Fibroblast of the conjunctiva (primary cell): ENCODE measurements at regions not wholly inside any gene's neighbourhood (a gene's known extent, or its start where the extent isn't known, plus 50 kb on each side); places are given as distances from the start of the nearest gene placed in this dataset.
A peak's percentile ranks its signal among the peaks of the same experiment; 100 is the strongest.
"Not testable (repeated sequence)": the region's sequence is repeated elsewhere in the genome, so short reads cannot be mapped to it uniquely, and the experiment has no call there.

Experiments
- DNase-seq: peaks from one replicate; pipeline ENCODE4 v3.0.0-alpha.2; 2010; ENCODE audit warnings: low read depth

GRCh38 chr2:215794829-215795546 is 218.4 kb downstream of the MREG start:
- DNase-seq = no peak

GRCh38 chr2:215793747-215794595 is 219.4 kb downstream of the MREG start:
- peak; percentile 86 for DNase-seq

- DNase-seq = no peak
These were observed 221.8 kb downstream of the MREG start for GRCh38 chr2:215791481-215791937.

GRCh38 chr2:215790523-215791421 is 222.6 kb downstream of the MREG start:
- DNase-seq = no peak

GRCh38 chr2:215787565-215788178 is 225.7 kb downstream of the MREG start:
- no peak for DNase-seq

- no peak for DNase-seq
These were observed 226.3 kb downstream of the MREG start for GRCh38 chr2:215787025-215787424.

GRCh38 chr2:215784371-215784783 is 229.0 kb downstream of the MREG start:
- peak; percentile 91 for DNase-seq

- not testable (repeated sequence) for DNase-seq
These were observed 229.7 kb downstream of the MREG start for GRCh38 chr2:215783640-215784039.

- DNase-seq = no peak
These were observed 230.4 kb downstream of the MREG start for GRCh38 chr2:215782965-215783364.

- no peak for DNase-seq
These were observed 231.1 kb downstream of the MREG start for GRCh38 chr2:215782295-215782694.

- no peak for DNase-seq
These were observed 232.3 kb downstream of the MREG start for GRCh38 chr2:215780907-215781685.

GRCh38 chr2:215780313-215780712 is 233.0 kb downstream of the MREG start:
- DNase-seq = no peak

- no peak for DNase-seq
These were observed 233.4 kb downstream of the MREG start for GRCh38 chr2:215779912-215780311.

GRCh38 chr2:215777465-215778044 is 235.8 kb downstream of the MREG start:
- no peak for DNase-seq

- no peak for DNase-seq
These were observed 238.2 kb downstream of the MREG start for GRCh38 chr2:215775106-215775505.

GRCh38 chr2:215773728-215774127 is 239.6 kb downstream of the MREG start:
- peak; percentile 71 for DNase-seq

GRCh38 chr2:215772634-215773563 is 240.5 kb downstream of the MREG start:
- DNase-seq = no peak

GRCh38 chr2:215772003-215772402 is 241.3 kb downstream of the MREG start:
- DNase-seq = no peak

GRCh38 chr2:215771241-215771640 is 242.1 kb downstream of the MREG start:
- no peak for DNase-seq
